ENCODE measurements at regions not wholly inside any gene's neighbourhood (a gene's known extent, or its start where the extent isn't known, plus 50 kb on each side); places are given as distances from the start of the nearest gene placed in this dataset.

DNA sequence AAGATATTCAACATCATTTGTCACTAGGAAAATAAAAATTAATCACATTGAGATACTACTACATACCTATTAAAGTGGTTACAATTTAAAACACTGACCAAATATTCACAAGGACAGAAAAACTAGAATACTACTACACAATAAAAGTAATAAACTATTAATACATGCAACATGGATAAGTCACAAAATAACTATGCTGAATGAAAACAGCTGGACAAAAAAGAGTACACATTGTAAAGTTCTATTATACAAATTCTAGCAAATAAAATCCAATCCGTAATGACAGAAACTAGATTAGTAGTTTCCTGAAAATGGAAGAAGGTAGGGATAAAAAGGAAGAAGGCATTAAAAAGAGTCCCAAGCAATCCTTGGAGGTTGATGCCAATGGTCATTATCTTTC is 348.7 kb upstream of the PTBP2 start:
- H3K36me3 ChIP-seq (replicated peaks in 1 of 2; ENCODE audit: control insufficient read depth in 1 of 2, insufficient read depth in 2 of 2, low read length in 2 of 2), result no peaks in the 10 kb centered on the region
- H3K27ac ChIP-seq (ENCODE audit: low read depth in 1 of 2, low read length in 2 of 2), result no peak overlapping the region
- no peaks in the 10 kb centered on the region for H3K79me2 ChIP-seq (ENCODE audit: insufficient read depth, low read length)
- no peak overlapping the region for H3K4me3 ChIP-seq (replicated peaks in 1 of 3; ENCODE audit: low read depth in 2 of 3, low read length in 3 of 3)
- TF ChIP-seq, protein P1, sequence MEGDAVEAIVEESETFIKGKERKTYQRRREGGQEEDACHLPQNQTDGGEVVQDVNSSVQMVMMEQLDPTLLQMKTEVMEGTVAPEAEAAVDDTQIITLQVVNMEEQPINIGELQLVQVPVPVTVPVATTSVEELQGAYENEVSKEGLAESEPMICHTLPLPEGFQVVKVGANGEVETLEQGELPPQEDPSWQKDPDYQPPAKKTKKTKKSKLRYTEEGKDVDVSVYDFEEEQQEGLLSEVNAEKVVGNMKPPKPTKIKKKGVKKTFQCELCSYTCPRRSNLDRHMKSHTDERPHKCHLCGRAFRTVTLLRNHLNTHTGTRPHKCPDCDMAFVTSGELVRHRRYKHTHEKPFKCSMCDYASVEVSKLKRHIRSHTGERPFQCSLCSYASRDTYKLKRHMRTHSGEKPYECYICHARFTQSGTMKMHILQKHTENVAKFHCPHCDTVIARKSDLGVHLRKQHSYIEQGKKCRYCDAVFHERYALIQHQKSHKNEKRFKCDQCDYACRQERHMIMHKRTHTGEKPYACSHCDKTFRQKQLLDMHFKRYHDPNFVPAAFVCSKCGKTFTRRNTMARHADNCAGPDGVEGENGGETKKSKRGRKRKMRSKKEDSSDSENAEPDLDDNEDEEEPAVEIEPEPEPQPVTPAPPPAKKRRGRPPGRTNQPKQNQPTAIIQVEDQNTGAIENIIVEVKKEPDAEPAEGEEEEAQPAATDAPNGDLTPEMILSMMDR (IDR thresholded peaks at IDR 0.05), result no peak
- H3K27me3 Mint-ChIP-seq (ENCODE audit: low read depth in 3 of 3), result peaks cover 0 to 3% (median 0%) of the 10 kb centered on the region in 3 donors
- H3K4me1 Mint-ChIP-seq, result no peaks in the 10 kb centered on the region
- H3K27ac Mint-ChIP-seq, result no peak overlapping the region
- no peak overlapping the region for H3K4me3 Mint-ChIP-seq
- no peak overlapping the region for H3K9ac ChIP-seq (ENCODE audit: insufficient read depth, low read length, poor library complexity, severe bottlenecking)
- no peaks in the 10 kb centered on the region for H3K27me3 ChIP-seq (ENCODE audit: control insufficient read depth in 2 of 2, insufficient read depth in 2 of 2, low read length in 2 of 2)
- no peaks in the 10 kb centered on the region for H3K36me3 Mint-ChIP-seq
- H3K4me1 ChIP-seq (ENCODE audit: control insufficient read depth in 1 of 2, insufficient read depth in 2 of 2, low read length in 2 of 2), result no peaks in the 10 kb centered on the region
- intact Hi-C loops (cut with micrococcal nuclease), result no loop called here
- no peaks in the 10 kb centered on the region for H4K20me1 ChIP-seq (ENCODE audit: insufficient read depth, low read length)
- H3K9me3 Mint-ChIP-seq, result peaks cover 0 to 15% (median 10%) of the 10 kb centered on the region in 7 donors
- no CpG with 5 or more reads among the region's 1 CpG for WGBS (ENCODE audit: insufficient coverage)
- peaks cover 0 to 10% of the 10 kb centered on the region in 2 donors for H3K9me3 ChIP-seq (replicated peaks in 1 of 2; ENCODE audit: control insufficient read depth in 1 of 2, insufficient read depth in 1 of 2, low read length in 2 of 2)
- no peak overlapping the region for H3K4me2 ChIP-seq (replicated peaks; ENCODE audit: extremely low read depth, low read length, poor library complexity, severe bottlenecking)
- no peak for DNase-seq
- no peak overlapping the region for H2AFZ ChIP-seq (ENCODE audit: insufficient read depth, low read depth, low read length, poor library complexity, severe bottlenecking)

DNA sequence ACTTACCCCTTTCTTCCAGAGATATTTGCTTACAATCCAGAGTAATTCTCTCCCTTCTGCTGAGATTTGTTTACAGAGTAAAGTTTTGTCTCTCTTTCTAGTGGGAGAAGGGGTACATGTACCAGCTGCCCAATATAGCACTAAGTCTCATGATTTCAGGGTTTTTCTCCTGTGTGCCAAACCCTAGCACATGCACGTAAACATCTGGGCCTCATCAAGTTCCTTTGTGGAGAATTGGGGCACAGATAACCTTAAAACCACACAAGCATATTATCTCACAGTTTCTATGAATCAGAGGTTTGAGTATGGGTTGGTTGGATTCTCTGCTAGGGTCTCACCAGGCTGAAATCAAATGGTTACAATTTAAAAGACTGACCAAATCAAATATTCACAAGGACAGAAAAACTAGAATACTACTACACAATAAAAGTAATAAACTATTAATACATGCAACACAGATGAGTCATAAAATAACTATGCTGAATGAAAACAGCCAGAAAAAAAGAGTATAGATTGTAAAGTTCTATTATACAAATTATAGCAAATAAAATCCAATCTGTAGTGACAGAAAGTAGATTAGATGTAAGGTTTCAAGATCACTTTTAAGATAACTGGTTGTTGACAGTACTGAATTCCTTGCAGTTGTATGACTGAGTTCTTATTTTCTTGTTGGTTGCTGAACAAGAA is 347.4 kb upstream of the PTBP2 start:
- Mint-ChIP-seq H3K36me3 (no peaks in the 10 kb centered on the region), H3K4me3 (no peak overlapping the region), H3K9me3 (peaks cover 0 to 16% (median 10%) of the 10 kb centered on the region in 7 donors), H3K4me1 (no peaks in the 10 kb centered on the region), H3K27me3 (ENCODE audit: low read depth in 3 of 3) (peaks cover 0 to 3% (median 2%) of the 10 kb centered on the region in 3 donors), H3K27ac (no peak overlapping the region)
- Histone ChIP-seq H3K36me3 (replicated peaks in 1 of 2; ENCODE audit: control insufficient read depth in 1 of 2, insufficient read depth in 2 of 2, low read length in 2 of 2) (no peaks in the 10 kb centered on the region), H2AFZ (ENCODE audit: insufficient read depth, low read depth, low read length, poor library complexity, severe bottlenecking) (no peak overlapping the region), H4K20me1 (ENCODE audit: insufficient read depth, low read length) (no peaks in the 10 kb centered on the region), H3K9ac (ENCODE audit: insufficient read depth, low read length, poor library complexity, severe bottlenecking) (no peak overlapping the region), H3K27ac (ENCODE audit: low read depth in 1 of 2, low read length in 2 of 2) (no peak overlapping the region), H3K9me3 (replicated peaks in 1 of 2; ENCODE audit: control insufficient read depth in 1 of 2, insufficient read depth in 1 of 2, low read length in 2 of 2) (peaks cover 0 to 10% of the 10 kb centered on the region in 2 donors), H3K4me1 (ENCODE audit: control insufficient read depth in 1 of 2, insufficient read depth in 2 of 2, low read length in 2 of 2) (no peaks in the 10 kb centered on the region), H3K79me2 (ENCODE audit: insufficient read depth, low read length) (no peaks in the 10 kb centered on the region), H3K27me3 (ENCODE audit: control insufficient read depth in 2 of 2, insufficient read depth in 2 of 2, low read length in 2 of 2) (no peaks in the 10 kb centered on the region), H3K4me2 (replicated peaks; ENCODE audit: extremely low read depth, low read length, poor library complexity, severe bottlenecking) (no peak overlapping the region), H3K4me3 (replicated peaks in 1 of 3; ENCODE audit: low read depth in 2 of 3, low read length in 3 of 3) (no peak overlapping the region)
- intact Hi-C loops (cut with micrococcal nuclease), result no loop called here
- WGBS (ENCODE audit: insufficient coverage), result no CpG with 5 or more reads among the region's 1 CpG
- TF ChIP-seq, protein P1 (IDR thresholded peaks at IDR 0.05), result no peak
- DNase-seq, result no peak

All from CD14-positive monocyte (primary cell).